Mucosa of descending colon (tissue), 3 donors: ENCODE measurements at regions not wholly inside any gene's neighbourhood (a gene's known extent, or its start where the extent isn't known, plus 50 kb on each side); places are given as distances from the start of the nearest gene placed in this dataset.
A peak's percentile ranks its signal among the peaks of the same experiment; 100 is the strongest.

Experiments used
- ATAC-seq: fragments of 200-7000 bp; cut with Tn5 transposase; one replicate; pipeline ENCODE4 v1.9.1; 2020; ENCODE audit warnings: mild to moderate bottlenecking, moderate library complexity
- DNase-seq, 3 donors: peaks; one replicate each; pipeline ENCODE4 v3.0.0-alpha.2; 2020
- H3K36me3 ChIP-seq: fragments of 200-600 bp; one replicate; pipeline ENCODE4 v1.8.0; 2021; ENCODE audit warnings: low read depth, mild to moderate bottlenecking
- H3K4me1 ChIP-seq: fragments of 200-600 bp; one replicate; pipeline ENCODE4 v1.8.0; 2021; ENCODE audit warnings: low read depth, mild to moderate bottlenecking
- H3K4me3 ChIP-seq: fragments of 200-600 bp; one replicate; pipeline ENCODE4 v1.8.0; 2021; ENCODE audit warnings: mild to moderate bottlenecking
- H3K9me3 ChIP-seq: fragments of 200-600 bp; one replicate; pipeline ENCODE4 v1.8.0; 2021; ENCODE audit warnings: mild to moderate bottlenecking
- CTCF ChIP-seq: fragments of 200-600 bp; IDR thresholded peaks from one replicate; pipeline ENCODE4 v1.8.0; 2022; ENCODE audit warnings: antibody characterized with exemption, mild to moderate bottlenecking
- intact Hi-C, 2 donors: fragments of 100-400 bp; cut with DNase I in 1 of 2; cut with micrococcal nuclease in 1 of 2; formaldehyde crosslinking; loops; one replicate each; pipeline versions ENCODE4 v1.11.0 to v1.11.1; 2022; cut with DNase I, micrococcal nuclease
- donor health status: DM: no; HTN: no; CAD: no; lungs with moderate emphysema.
- donor health status: DM: no; HTN: no; CAD: no.
- donor health status: DM: no; HTN: yes; CAD: no.

DNA sequence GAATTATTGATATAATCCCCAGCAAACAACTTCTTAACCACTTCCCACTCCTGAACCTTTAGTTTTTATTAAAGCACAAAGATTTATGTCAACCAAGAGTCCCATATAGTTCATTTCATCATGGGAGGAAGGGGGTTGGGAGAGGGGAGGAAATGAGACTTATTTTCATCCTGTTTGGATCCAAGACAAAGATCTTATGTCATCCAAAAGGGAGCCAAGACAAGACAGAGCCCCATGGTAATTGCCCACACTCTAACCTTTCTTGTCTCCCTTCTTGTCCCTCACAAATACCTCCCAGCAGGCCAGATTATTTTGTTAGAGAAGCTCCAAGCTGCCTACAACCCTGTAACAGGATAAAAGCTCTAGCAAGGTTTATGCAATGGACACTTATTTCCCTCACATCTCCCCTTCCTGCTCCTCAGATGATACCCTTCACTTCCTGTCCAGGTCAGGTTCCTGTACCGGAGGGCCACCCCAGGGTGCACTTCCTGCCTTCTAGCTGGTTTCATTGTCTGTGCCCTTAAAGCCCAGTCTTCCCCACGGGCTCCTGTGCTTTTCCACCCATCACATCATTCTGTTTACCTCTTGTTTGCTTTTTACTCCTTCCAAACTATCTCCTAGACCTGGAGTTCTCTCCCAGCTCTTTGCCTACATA is 123.7 kb upstream of the MDM1 start:
- intact Hi-C loops = no loop called here
- Histone ChIP-seq H3K36me3 (no peaks in the 10 kb centered on the region), H3K4me3 (no peak overlapping the region), H3K9me3 (no peaks in the 10 kb centered on the region), H3K4me1 (peaks cover 7% of the 10 kb centered on the region)
- TF ChIP-seq CTCF = no peak
- DNase-seq (no peak), ATAC-seq (peak; percentile 42)

- no peak overlapping the region for H3K4me3 ChIP-seq
- intact Hi-C loops = no loop called here
- H3K9me3 ChIP-seq = no peaks in the 10 kb centered on the region
- ATAC-seq = no peak
- no peaks in the 10 kb centered on the region for H3K36me3 ChIP-seq
- TF ChIP-seq CTCF = no peak
- no peak for DNase-seq
- H3K4me1 ChIP-seq = peaks cover 7% of the 10 kb centered on the region
These were observed 126.7 kb upstream of the MDM1 start for GRCh38 chr12:68458866-68459265.

- ATAC-seq = no peak
- H3K4me3 ChIP-seq = no peak overlapping the region
- H3K9me3 ChIP-seq = no peaks in the 10 kb centered on the region
- TF ChIP-seq CTCF = no peak
- intact Hi-C loops = no loop called here
- no peaks in the 10 kb centered on the region for H3K4me1 ChIP-seq
- DNase-seq = no peak
- no peaks in the 10 kb centered on the region for H3K36me3 ChIP-seq
These were observed 128.1 kb upstream of the MDM1 start for GRCh38 chr12:68460236-68460635.

DNA sequence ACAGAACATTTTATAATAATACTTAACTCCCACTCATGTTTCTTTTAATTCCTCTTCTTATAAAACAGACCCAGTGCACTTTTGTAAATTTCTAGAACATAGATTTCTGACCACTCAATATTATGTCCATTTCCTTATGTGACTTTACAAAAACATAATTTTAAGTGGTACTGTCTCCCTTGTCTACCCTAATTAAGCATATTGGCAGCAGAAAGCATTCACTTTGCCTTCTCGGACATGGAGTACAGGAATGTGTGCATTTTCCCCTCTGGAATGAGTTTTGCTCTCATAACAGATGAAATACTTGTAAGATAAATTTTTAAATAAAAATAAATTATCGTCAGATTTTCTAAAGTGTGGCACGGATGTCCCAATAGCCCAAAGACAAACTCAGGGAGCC is 129.5 kb upstream of the MDM1 start:
- no peak for TF ChIP-seq CTCF
- Histone ChIP-seq H3K4me1 (no peaks in the 10 kb centered on the region), H3K9me3 (no peaks in the 10 kb centered on the region), H3K36me3 (no peaks in the 10 kb centered on the region), H3K4me3 (no peak overlapping the region)
- intact Hi-C loops = no loop called here
- no peak for DNase-seq
- no peak for ATAC-seq

- no peak for TF ChIP-seq CTCF
- ATAC-seq = no peak
- Histone ChIP-seq H3K9me3 (no peaks in the 10 kb centered on the region), H3K4me1 (no peaks in the 10 kb centered on the region), H3K4me3 (no peak overlapping the region), H3K36me3 (no peaks in the 10 kb centered on the region)
- intact Hi-C loops = no loop called here
- no peak for DNase-seq
These were observed 130.6 kb upstream of the MDM1 start for GRCh38 chr12:68462803-68463202.

DNA sequence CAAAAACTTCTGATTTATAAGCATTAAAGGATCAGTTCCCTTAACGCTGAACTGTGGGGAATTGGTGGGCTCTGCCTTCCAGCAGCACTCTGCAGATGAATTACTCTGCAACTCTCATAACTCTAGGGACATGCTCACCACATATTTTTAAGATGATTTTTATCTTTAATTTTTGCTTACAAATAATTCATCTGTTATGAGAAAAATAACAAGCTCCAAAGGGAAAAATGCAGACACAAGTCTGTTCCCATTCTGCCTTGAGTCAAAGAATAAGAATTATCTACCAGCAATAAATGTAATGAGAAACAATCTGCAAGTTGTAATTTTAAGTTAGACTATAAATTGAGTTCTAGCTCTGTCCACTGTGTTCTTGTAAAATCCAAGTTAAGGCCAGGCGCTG is 133.1 kb upstream of the MDM1 start:
- TF ChIP-seq CTCF = no peak
- ATAC-seq (no peak), DNase-seq (no peak)
- no peak overlapping the region for H3K4me3 ChIP-seq
- no peaks in the 10 kb centered on the region for H3K4me1 ChIP-seq
- intact Hi-C loops = no loop called here
- no peaks in the 10 kb centered on the region for H3K36me3 ChIP-seq
- no peaks in the 10 kb centered on the region for H3K9me3 ChIP-seq
